GM21619 (cell line): ENCODE measurements at regions not wholly inside any gene's neighbourhood (a gene's known extent, or its start where the extent isn't known, plus 50 kb on each side); places are given as distances from the start of the nearest gene placed in this dataset.
"Not testable (repeated sequence)": the region's sequence is repeated elsewhere in the genome, so short reads cannot be mapped to it uniquely, and the experiment has no call there.

Experiments used
- ATAC-seq: cut with Tn5 transposase; IDR thresholded peaks from one replicate; pipeline ENCODE4 v1.9.1; 2021; ENCODE audit not compliant: unreplicated experiment

- ATAC-seq: not testable (repeated sequence)
Measured at GRCh38 chr10:27347827-27348207, 107.2 kb upstream of the ACBD5 start.

GRCh38 chr10:27345455-27345920 lies 104.9 kb upstream of the ACBD5 start:
- peak; percentile 52 for ATAC-seq

- peak; percentile 76 for ATAC-seq
Measured at GRCh38 chr10:27344568-27345454, 104.2 kb upstream of the ACBD5 start.

- ATAC-seq: no peak
Measured at GRCh38 chr10:27341001-27341400, 100.4 kb upstream of the ACBD5 start.

- not testable (repeated sequence) for ATAC-seq
Measured at GRCh38 chr10:27335246-27335645, 94.6 kb upstream of the ACBD5 start.

- ATAC-seq: no peak
Measured at GRCh38 chr10:27330074-27330473, 89.5 kb upstream of the ACBD5 start.

GRCh38 chr10:27328946-27329345 lies 88.3 kb upstream of the ACBD5 start:
- ATAC-seq: no peak

- ATAC-seq: not testable (repeated sequence)
Measured at GRCh38 chr10:27326748-27327147, 86.2 kb upstream of the ACBD5 start.

GRCh38 chr10:27319752-27320431 lies 79.3 kb upstream of the ACBD5 start:
- ATAC-seq: no peak

- not testable (repeated sequence) for ATAC-seq
Measured at GRCh38 chr10:27319139-27319538, 78.5 kb upstream of the ACBD5 start.

GRCh38 chr10:27315082-27315481 lies 74.5 kb upstream of the ACBD5 start:
- not testable (repeated sequence) for ATAC-seq

GRCh38 chr10:27313586-27313985 lies 73.0 kb upstream of the ACBD5 start:
- ATAC-seq: not testable (repeated sequence)

- ATAC-seq: no peak
Measured at GRCh38 chr10:27312854-27313253, 72.3 kb upstream of the ACBD5 start.

- not testable (repeated sequence) for ATAC-seq
Measured at GRCh38 chr10:27311809-27312208, 71.2 kb upstream of the ACBD5 start.

- ATAC-seq: not testable (repeated sequence)
Measured at GRCh38 chr10:27298522-27298850, 57.9 kb upstream of the ACBD5 start.

GRCh38 chr10:27297844-27298521 lies 57.4 kb upstream of the ACBD5 start:
- ATAC-seq: no peak

- ATAC-seq: not testable (repeated sequence)
Measured at GRCh38 chr10:27296285-27296684, 55.7 kb upstream of the ACBD5 start.

GRCh38 chr10:27291253-27291895 lies 50.8 kb upstream of the ACBD5 start:
- ATAC-seq: not testable (repeated sequence)
